Right lobe of liver (tissue), 6 donors: ENCODE measurements at regions not wholly inside any gene's neighbourhood (a gene's known extent, or its start where the extent isn't known, plus 50 kb on each side); places are given as distances from the start of the nearest gene placed in this dataset.
"Not testable (repeated sequence)": the region's sequence is repeated elsewhere in the genome, so short reads cannot be mapped to it uniquely, and the experiment has no call there.

Source experiments
- ATAC-seq, 4 donors: fragments of 200-7000 bp; cut with Tn5 transposase; one replicate each; pipeline ENCODE4 v1.9.1; 2020; ENCODE audit warnings: mild to moderate bottlenecking in 4 of 4, moderate library complexity in 4 of 4
- DNase-seq, 3 donors: peaks; one replicate each; pipeline ENCODE4 v3.0.0-alpha.2; 2020
- H3K27ac ChIP-seq, 3 donors: fragments of 200-600 bp; one replicate each; pipeline ENCODE4 v1.8.0; 2022
- H3K27me3 ChIP-seq, 2 donors: fragments of 200-600 bp; one replicate each; pipeline ENCODE4 v1.8.0; 2022
- H3K36me3 ChIP-seq, 4 donors: fragments of 200-600 bp; sonication (generic) in 1 of 4; one replicate each; pipeline versions ENCODE4 v1.5.1 to v1.8.0; 2017 to 2022; ENCODE audit warnings: control low read depth in 1 of 4
- H3K4me1 ChIP-seq, 4 donors: fragments of 200-600 bp; sonication (generic) in 1 of 4; one replicate each; pipeline versions ENCODE4 v1.5.1 to v1.8.0; 2017 to 2022; ENCODE audit warnings: control low read depth in 1 of 4
- H3K4me3 ChIP-seq, 3 donors: fragments of 200-600 bp; one replicate each; pipeline ENCODE4 v1.8.0; 2022
- H3K9me3 ChIP-seq, 4 donors: fragments of 200-600 bp; sonication (generic) in 1 of 4; one replicate each; pipeline versions ENCODE4 v1.5.1 to v1.8.0; 2017 to 2022; ENCODE audit warnings: control low read depth in 1 of 4
- CTCF ChIP-seq, 4 donors: fragments of 200-600 bp in 3 of 4; fragments of 450-650 bp in 1 of 4; IDR thresholded peaks; one replicate each; pipeline versions ENCODE4 v1.5.1 to v1.8.0; 2016 to 2022; ENCODE audit warnings: antibody characterized with exemption in 4 of 4, mild to moderate bottlenecking in 2 of 4
- POLR2A ChIP-seq: fragments of 450-650 bp; IDR thresholded peaks from one replicate; pipeline ENCODE4 v1.6.1; 2017; ENCODE audit warnings: antibody characterized with exemption, mild to moderate bottlenecking
- WGBS: methylation state at CpG from one replicate; pipeline ENCODE4 v1.1.6; 2018; ENCODE audit warnings: low coverage, low lambda C conversion rate; ENCODE audit not compliant: insufficient coverage; ENCODE audit errors: missing lambda C conversion rate; 5-methylcytosine and 5-hydroxymethylcytosine counted together
- intact Hi-C, 2 donors: fragments of 100-400 bp; cut with DNase I; formaldehyde crosslinking; loops; one replicate each; pipeline versions ENCODE4 v1.11.2 to v1.14.1; 2022
- donor health status: DM: no; HTN: yes; CAD: no.
- donor health status: DM: no; HTN: no; CAD: no.
- donor health status: DM: no; HTN: no; CAD: no.
- donor health status: DM: no; HTN: yes; CAD: no.
- donor health status: DM: no; HTN: yes; CAD: no.

GRCh38 chr10:4397337-4397736 is 428.7 kb upstream of the AKR1E2 start:
- Histone ChIP-seq H3K9me3 (no peaks in the 10 kb centered on the region), H3K4me3 (no peak overlapping the region), H3K4me1 (no peaks in the 10 kb centered on the region), H3K27ac (no peak overlapping the region), H3K36me3 (no peaks in the 10 kb centered on the region), H3K27me3 (no peaks in the 10 kb centered on the region)
- TF ChIP-seq CTCF (IDR thresholded peaks at IDR 0.05) = no peak
- no peak for TF ChIP-seq POLR2A
- WGBS = 22% methylated on average over 3 of the region's 3 CpGs
- ATAC-seq (no peak), DNase-seq (no peak)
- intact Hi-C loops = no loop called here

GRCh38 chr10:4396401-4397283 is 429.4 kb upstream of the AKR1E2 start:
- Histone ChIP-seq H3K36me3 (no peaks in the 10 kb centered on the region), H3K27me3 (no peaks in the 10 kb centered on the region), H3K4me3 (no peak overlapping the region), H3K27ac (no peak overlapping the region), H3K9me3 (no peaks in the 10 kb centered on the region), H3K4me1 (no peaks in the 10 kb centered on the region)
- TF ChIP-seq POLR2A = no peak
- TF ChIP-seq CTCF (IDR thresholded peaks at IDR 0.05) = no peak
- DNase-seq (no peak), ATAC-seq (no peak)
- WGBS = 57% methylated on average over 9 of the region's 9 CpGs
- intact Hi-C loops = no loop called here

- H3K27me3 ChIP-seq = no peaks in the 10 kb centered on the region
- DNase-seq (no peak), ATAC-seq (no peak)
- no peak overlapping the region for H3K27ac ChIP-seq
- TF ChIP-seq CTCF (IDR thresholded peaks at IDR 0.05) (no peak), POLR2A (no peak)
- WGBS = 76% methylated on average over 6 of the region's 6 CpGs
- H3K9me3 ChIP-seq = no peaks in the 10 kb centered on the region
- intact Hi-C loops = no loop called here
- no peaks in the 10 kb centered on the region for H3K36me3 ChIP-seq
- H3K4me3 ChIP-seq = no peak overlapping the region
- no peaks in the 10 kb centered on the region for H3K4me1 ChIP-seq
These were observed 430.3 kb upstream of the AKR1E2 start for GRCh38 chr10:4395731-4396130.

GRCh38 chr10:4394455-4394854 is 431.6 kb upstream of the AKR1E2 start:
- ATAC-seq, H3K9me3 ChIP-seq, DNase-seq, H3K4me3 ChIP-seq, H3K27ac ChIP-seq, H3K36me3 ChIP-seq, intact Hi-C loops, H3K4me1 ChIP-seq, H3K27me3 ChIP-seq: not testable (repeated sequence)
- WGBS = 75% methylated on average over 2 of the region's 3 CpGs

GRCh38 chr10:4391683-4392082 is 434.3 kb upstream of the AKR1E2 start:
- Histone ChIP-seq H3K36me3 (no peaks in the 10 kb centered on the region), H3K27ac (no peak overlapping the region), H3K27me3 (no peaks in the 10 kb centered on the region), H3K4me1 (no peaks in the 10 kb centered on the region), H3K4me3 (no peak overlapping the region), H3K9me3 (no peaks in the 10 kb centered on the region)
- ATAC-seq = no peak
- WGBS = 58% methylated on average over 3 of the region's 3 CpGs
- intact Hi-C loops = no loop called here
- no peak for TF ChIP-seq POLR2A
- TF ChIP-seq CTCF (IDR thresholded peaks at IDR 0.05) = no peak
- no peak for DNase-seq
